ENCODE measurements at regions not wholly inside any gene's neighbourhood (a gene's known extent, or its start where the extent isn't known, plus 50 kb on each side); places are given as distances from the start of the nearest gene placed in this dataset.

DNA sequence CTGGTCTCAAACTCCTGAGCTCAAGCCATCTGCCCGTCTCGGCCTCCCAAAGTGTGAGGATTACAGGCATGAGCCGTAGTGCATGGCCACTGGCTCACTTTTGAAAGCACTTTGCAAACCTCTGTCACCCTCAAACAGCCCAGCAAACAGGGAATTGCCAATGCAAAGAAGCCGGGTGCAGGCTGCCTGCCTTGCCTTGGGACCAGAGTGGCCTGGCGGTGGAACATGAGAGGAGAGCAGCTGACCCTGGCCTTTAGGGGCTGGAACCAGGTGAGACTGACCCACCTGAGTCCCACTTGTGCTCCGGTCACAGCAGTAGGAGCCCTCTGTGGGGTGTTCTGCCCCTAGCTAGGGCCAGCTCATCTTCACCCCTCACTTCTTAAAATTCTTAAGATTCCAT lies 237.1 kb upstream of the GALNT17 start:
- TF ChIP-seq, protein P1, sequence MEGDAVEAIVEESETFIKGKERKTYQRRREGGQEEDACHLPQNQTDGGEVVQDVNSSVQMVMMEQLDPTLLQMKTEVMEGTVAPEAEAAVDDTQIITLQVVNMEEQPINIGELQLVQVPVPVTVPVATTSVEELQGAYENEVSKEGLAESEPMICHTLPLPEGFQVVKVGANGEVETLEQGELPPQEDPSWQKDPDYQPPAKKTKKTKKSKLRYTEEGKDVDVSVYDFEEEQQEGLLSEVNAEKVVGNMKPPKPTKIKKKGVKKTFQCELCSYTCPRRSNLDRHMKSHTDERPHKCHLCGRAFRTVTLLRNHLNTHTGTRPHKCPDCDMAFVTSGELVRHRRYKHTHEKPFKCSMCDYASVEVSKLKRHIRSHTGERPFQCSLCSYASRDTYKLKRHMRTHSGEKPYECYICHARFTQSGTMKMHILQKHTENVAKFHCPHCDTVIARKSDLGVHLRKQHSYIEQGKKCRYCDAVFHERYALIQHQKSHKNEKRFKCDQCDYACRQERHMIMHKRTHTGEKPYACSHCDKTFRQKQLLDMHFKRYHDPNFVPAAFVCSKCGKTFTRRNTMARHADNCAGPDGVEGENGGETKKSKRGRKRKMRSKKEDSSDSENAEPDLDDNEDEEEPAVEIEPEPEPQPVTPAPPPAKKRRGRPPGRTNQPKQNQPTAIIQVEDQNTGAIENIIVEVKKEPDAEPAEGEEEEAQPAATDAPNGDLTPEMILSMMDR (IDR thresholded peaks at IDR 0.05): no peak
- TF ChIP-seq POLR2AphosphoS5 (IDR thresholded peaks at IDR 0.05) (no peak), POLR2A (IDR thresholded peaks at IDR 0.05) (no peak)
